Ectodermal cell (in vitro differentiated cells): ENCODE measurements at regions not wholly inside any gene's neighbourhood (a gene's known extent, or its start where the extent isn't known, plus 50 kb on each side); places are given as distances from the start of the nearest gene placed in this dataset.
A peak's percentile ranks its signal among the peaks of the same experiment; 100 is the strongest.

Source experiments
- H3K27ac ChIP-seq: 2 replicates; pipeline ENCODE4 v1.7.0; 2013; ENCODE audit warnings: mild to moderate bottlenecking, low read depth, low read length; ENCODE audit not compliant: insufficient read depth, poor library complexity, severe bottlenecking
- H3K27me3 ChIP-seq: 2 replicates; pipeline ENCODE4 v1.7.0; 2013; ENCODE audit warnings: mild to moderate bottlenecking, low read length; ENCODE audit not compliant: insufficient read depth, control insufficient read depth, poor library complexity, severe bottlenecking
- H3K36me3 ChIP-seq: one replicate; pipeline ENCODE4 v1.7.0; 2013; ENCODE audit warnings: low read length; ENCODE audit not compliant: control insufficient read depth, insufficient read depth
- H3K4me1 ChIP-seq: one replicate; pipeline ENCODE4 v1.7.0; 2013; ENCODE audit warnings: low read length; ENCODE audit not compliant: control insufficient read depth, insufficient read depth
- H3K4me3 ChIP-seq: 2 replicates; pipeline ENCODE4 v1.7.0; 2013; ENCODE audit warnings: low read depth, low read length, control low read depth; ENCODE audit not compliant: insufficient read depth
- H3K9me3 ChIP-seq: 2 replicates; pipeline ENCODE4 v1.7.0; 2013; ENCODE audit warnings: mild to moderate bottlenecking, low read length, moderate library complexity; ENCODE audit not compliant: control insufficient read depth
- WGBS, 2 experiments: methylation state at CpG; one replicate each; pipeline ENCODE4 v1.1.7; 2013; ENCODE audit warnings: missing lambda C conversion rate in 2 of 2; 5-methylcytosine and 5-hydroxymethylcytosine counted together

GRCh38 chr2:8209494-8209893, 472.4 kb upstream of the ID2 start:
- H3K36me3 ChIP-seq, result no peaks in the 10 kb centered on the region
- peaks cover 8% of the 10 kb centered on the region for H3K9me3 ChIP-seq
- H3K27ac ChIP-seq, result no peak overlapping the region
- no peaks in the 10 kb centered on the region for H3K27me3 ChIP-seq
- no peaks in the 10 kb centered on the region for H3K4me1 ChIP-seq
- no peak overlapping the region for H3K4me3 ChIP-seq
- 92 to 95% methylated on average over 2 of the region's 2 CpGs for WGBS, 2 experiments

- WGBS, 2 experiments, result 94 to 96% methylated on average over 3 of the region's 3 CpGs
- Histone ChIP-seq H3K9me3 (peaks cover 8% of the 10 kb centered on the region), H3K36me3 (no peaks in the 10 kb centered on the region)
Observed at GRCh38 chr2:8211384-8211783, 470.5 kb upstream of the ID2 start.

GRCh38 chr2:8212239-8212638, 469.6 kb upstream of the ID2 start:
- no peaks in the 10 kb centered on the region for H3K36me3 ChIP-seq
- H3K4me3 ChIP-seq, result no peak overlapping the region
- H3K27me3 ChIP-seq, result no peaks in the 10 kb centered on the region
- peaks cover 5% of the 10 kb centered on the region for H3K4me1 ChIP-seq
- WGBS, 2 experiments, result 86% methylated on average over 2 of the region's 3 CpGs; no CpG with 5 or more reads in 1 of the 2 experiments
- peaks cover 8% of the 10 kb centered on the region for H3K9me3 ChIP-seq
- H3K27ac ChIP-seq, result no peak overlapping the region

More at GRCh38 chr2:8211384-8211783, 470.5 kb upstream of the ID2 start:
- no peak overlapping the region for H3K27ac ChIP-seq
- H3K27me3 ChIP-seq, result no peaks in the 10 kb centered on the region
- H3K4me3 ChIP-seq, result no peak overlapping the region
- H3K4me1 ChIP-seq, result peaks cover 3% of the 10 kb centered on the region

GRCh38 chr2:8214036-8214615, 467.7 kb upstream of the ID2 start:
- Histone ChIP-seq H3K27ac (no peak overlapping the region), H3K4me1 (peaks cover 21% of the 10 kb centered on the region), H3K27me3 (no peaks in the 10 kb centered on the region), H3K4me3 (no peak overlapping the region), H3K9me3 (peaks cover 2% of the 10 kb centered on the region), H3K36me3 (no peaks in the 10 kb centered on the region)
- 95 to 96% methylated on average over 4 of the region's 4 CpGs for WGBS, 2 experiments

DNA sequence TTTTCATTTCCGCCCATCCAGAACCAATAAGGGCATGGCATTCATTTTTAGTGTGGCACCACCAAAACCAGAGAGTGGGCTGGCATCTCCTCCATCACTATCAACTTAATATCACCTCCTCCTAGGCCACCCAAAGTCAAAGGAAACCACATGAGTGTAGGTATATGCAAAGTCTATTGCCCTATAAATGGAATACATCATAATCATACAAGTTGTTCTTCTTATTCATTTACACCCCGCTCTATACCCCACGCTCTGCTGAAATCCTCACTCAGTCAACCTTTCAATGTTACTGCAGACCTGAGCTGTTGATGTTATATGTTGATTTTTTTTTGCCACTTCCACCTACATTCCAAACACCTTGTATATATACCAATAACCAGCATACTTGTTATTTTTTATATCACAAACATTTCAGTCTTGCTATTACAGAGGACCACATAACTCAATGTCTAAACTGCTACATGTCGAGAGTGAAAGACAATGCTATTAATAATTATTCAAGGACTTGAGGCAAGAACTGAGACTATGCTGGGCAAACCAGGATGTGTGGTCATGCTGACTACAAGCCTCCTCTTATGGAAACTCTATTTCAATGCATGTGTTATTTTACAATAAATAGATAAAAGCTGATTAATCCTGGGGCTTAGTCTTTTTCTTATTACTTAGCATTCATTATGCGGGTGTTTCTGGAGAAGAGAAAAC, 466.5 kb upstream of the ID2 start:
- H3K4me3 ChIP-seq, result no peak overlapping the region
- H3K9me3 ChIP-seq, result no peaks in the 10 kb centered on the region
- H3K36me3 ChIP-seq, result no peaks in the 10 kb centered on the region
- 96 to 99% methylated on average over 5 of the region's 5 CpGs for WGBS, 2 experiments
- H3K4me1 ChIP-seq, result peaks cover 21% of the 10 kb centered on the region
- H3K27me3 ChIP-seq, result no peaks in the 10 kb centered on the region
- no peak overlapping the region for H3K27ac ChIP-seq

GRCh38 chr2:8215982-8216381, 465.9 kb upstream of the ID2 start:
- H3K4me3 ChIP-seq, result no peak overlapping the region
- H3K4me1 ChIP-seq, result peaks cover 21% of the 10 kb centered on the region
- H3K27me3 ChIP-seq, result no peaks in the 10 kb centered on the region
- no peaks in the 10 kb centered on the region for H3K9me3 ChIP-seq
- WGBS, 2 experiments, result 92 to 94% methylated on average over 6 of the region's 6 CpGs
- H3K36me3 ChIP-seq, result no peaks in the 10 kb centered on the region
- no peak overlapping the region for H3K27ac ChIP-seq

DNA sequence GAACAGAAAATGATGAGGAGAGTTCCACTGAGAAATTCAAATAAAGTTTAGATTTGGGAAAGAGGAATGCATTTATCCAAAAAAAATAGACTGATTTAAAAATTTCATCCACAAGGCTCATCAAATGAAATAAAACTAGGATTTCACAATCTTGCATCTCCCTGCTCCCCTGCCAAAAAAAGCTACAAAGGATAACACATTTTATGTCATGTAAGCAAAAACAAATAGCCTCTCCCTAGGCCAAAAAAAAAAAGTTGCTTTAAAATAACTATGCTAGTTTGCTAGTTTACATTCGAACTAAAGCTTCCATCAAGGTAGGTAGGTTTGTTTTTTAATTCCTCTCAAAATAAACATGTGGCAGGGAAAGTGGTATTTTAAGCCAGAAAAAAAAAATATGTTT, 465.5 kb upstream of the ID2 start:
- 100% methylated on average over 1 of the region's 1 CpG; no CpG with 5 or more reads in 1 of the 2 experiments for WGBS, 2 experiments
- Histone ChIP-seq H3K27me3 (no peaks in the 10 kb centered on the region), H3K4me3 (no peak overlapping the region), H3K36me3 (no peaks in the 10 kb centered on the region), H3K27ac (no peak overlapping the region), H3K9me3 (no peaks in the 10 kb centered on the region), H3K4me1 (peaks cover 21% of the 10 kb centered on the region)

DNA sequence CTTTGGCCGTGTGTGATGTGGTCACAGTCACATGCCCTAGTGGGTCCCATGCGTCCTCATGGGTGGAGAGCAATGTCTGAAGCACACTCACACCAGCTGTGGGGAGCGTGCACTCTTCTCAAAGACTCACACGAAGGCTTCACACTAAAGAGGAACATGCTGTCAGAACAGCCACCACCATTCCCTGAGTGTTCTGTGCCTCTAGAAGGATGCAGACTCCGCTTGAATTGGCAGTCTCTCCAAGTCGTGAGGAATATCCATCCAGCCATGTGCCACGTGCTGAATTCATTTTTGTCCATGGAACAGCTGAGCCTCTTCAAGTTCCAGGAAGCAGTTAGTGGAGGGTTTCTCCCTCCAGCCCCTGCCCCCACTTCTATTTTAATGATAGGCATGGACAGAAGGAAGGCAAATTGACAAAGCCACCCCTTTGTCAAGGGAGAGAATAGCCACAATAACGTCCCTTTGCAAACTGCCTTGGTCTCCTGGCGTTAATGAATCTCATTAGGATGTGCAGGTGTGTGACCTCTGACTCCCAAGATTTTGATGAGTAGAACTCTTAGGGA, 464.3 kb upstream of the ID2 start:
- H3K36me3 ChIP-seq, result no peaks in the 10 kb centered on the region
- H3K9me3 ChIP-seq, result no peaks in the 10 kb centered on the region
- peaks cover 21% of the 10 kb centered on the region for H3K4me1 ChIP-seq
- H3K27me3 ChIP-seq, result no peaks in the 10 kb centered on the region
- H3K27ac ChIP-seq, result peak overlapping the region; percentile 26
- no peak overlapping the region for H3K4me3 ChIP-seq
- WGBS, 2 experiments, result 60 to 61% methylated on average over 9 of the region's 9 CpGs

DNA sequence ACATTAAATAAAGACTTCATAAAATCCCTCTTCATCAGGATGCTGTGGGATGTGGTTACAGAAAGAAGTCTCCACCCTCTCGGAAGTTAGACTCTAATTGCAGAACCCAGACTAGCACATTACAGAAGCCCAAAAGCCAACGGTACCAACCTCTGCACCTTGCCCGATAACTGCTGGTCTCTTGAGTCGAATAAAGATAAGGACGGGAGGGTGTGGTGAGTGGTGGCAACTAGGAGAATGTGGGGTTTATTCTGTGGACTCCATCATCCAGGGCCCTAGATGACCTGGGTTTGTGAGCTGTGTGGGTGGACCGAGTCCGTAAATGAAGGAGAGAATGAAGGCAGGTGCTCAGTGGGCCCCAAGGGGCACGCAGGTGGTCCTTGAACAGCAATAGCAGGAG, 462.8 kb upstream of the ID2 start:
- Histone ChIP-seq H3K27me3 (no peaks in the 10 kb centered on the region), H3K9me3 (no peaks in the 10 kb centered on the region), H3K4me1 (peaks cover 21% of the 10 kb centered on the region), H3K36me3 (no peaks in the 10 kb centered on the region), H3K4me3 (no peak overlapping the region), H3K27ac (no peak overlapping the region)
- WGBS, 2 experiments, result 95 to 96% methylated on average over 8 of the region's 8 CpGs

DNA sequence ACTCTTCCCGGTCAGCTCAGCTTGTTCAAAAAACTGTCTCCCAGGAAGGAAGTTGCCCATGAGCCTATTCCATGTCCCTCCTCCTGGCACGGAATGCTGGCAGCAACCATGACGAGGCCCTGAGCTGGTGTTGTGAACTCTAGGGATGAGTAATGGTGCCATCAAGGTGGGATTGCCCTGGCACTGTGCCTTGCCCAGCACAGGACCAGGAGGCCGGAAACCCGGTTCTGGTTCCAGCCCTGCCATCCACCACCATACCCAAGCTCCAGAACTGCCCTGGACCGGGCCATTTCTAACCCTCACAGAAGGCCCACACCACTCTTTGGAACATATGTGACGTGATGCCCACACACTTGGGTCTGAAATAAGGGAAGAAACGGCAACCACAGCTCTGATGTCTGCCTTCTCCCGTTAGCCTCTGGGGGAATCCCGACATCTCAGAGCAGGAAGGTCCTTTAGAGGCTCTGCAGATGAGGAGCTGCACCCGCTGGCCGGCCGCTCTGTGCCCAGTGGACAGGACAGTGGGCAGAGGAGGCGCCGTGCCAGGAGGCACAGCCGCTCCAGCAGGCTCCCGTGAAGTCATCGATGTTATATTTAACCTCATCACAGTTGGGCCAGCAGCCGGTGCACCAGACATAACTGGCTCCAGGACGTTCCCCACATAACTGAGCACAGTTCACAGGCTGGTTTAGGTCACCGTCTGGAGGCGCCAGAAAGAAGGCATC, 462.1 kb upstream of the ID2 start:
- no peak overlapping the region for H3K4me3 ChIP-seq
- peaks cover 21% of the 10 kb centered on the region for H3K4me1 ChIP-seq
- H3K27me3 ChIP-seq, result no peaks in the 10 kb centered on the region
- WGBS, 2 experiments, result 94 to 97% methylated on average over 22 of the region's 22 CpGs
- H3K36me3 ChIP-seq, result no peaks in the 10 kb centered on the region
- H3K9me3 ChIP-seq, result no peaks in the 10 kb centered on the region
- H3K27ac ChIP-seq, result no peak overlapping the region
